Right renal cortex interstitium (tissue), 3 donors: ENCODE measurements at regions not wholly inside any gene's neighbourhood (a gene's known extent, or its start where the extent isn't known, plus 50 kb on each side); places are given as distances from the start of the nearest gene placed in this dataset.
"Not testable (repeated sequence)": the region's sequence is repeated elsewhere in the genome, so short reads cannot be mapped to it uniquely, and the experiment has no call there.

Experiments used
- DNase-seq, 3 donors: peaks; one replicate each; pipeline ENCODE4 v3.0.0-alpha.2; 2013; ENCODE audit warnings: low read depth in 3 of 3, low spot score in 2 of 3

GRCh38 chr4:77496457-77496856, 109.2 kb upstream of the CXCL13 start:
- no peak for DNase-seq

- no peak for DNase-seq
These were observed 104.8 kb upstream of the CXCL13 start for GRCh38 chr4:77500801-77501200.

GRCh38 chr4:77501240-77501639, 104.4 kb upstream of the CXCL13 start:
- no peak for DNase-seq

- DNase-seq, result no peak
These were observed 103.8 kb upstream of the CXCL13 start for GRCh38 chr4:77501851-77502250.

- DNase-seq, result no peak
These were observed 101.2 kb upstream of the CXCL13 start for GRCh38 chr4:77504407-77504806.

GRCh38 chr4:77505275-77505957, 100.2 kb upstream of the CXCL13 start:
- DNase-seq, result no peak

- no peak for DNase-seq
These were observed 99.7 kb upstream of the CXCL13 start for GRCh38 chr4:77505958-77506319.

GRCh38 chr4:77510367-77510766, 95.3 kb upstream of the CXCL13 start:
- no peak for DNase-seq

- no peak for DNase-seq
These were observed 80.1 kb upstream of the CXCL13 start for GRCh38 chr4:77525538-77525937.

- DNase-seq, result not testable (repeated sequence)
These were observed 77.7 kb upstream of the CXCL13 start for GRCh38 chr4:77527900-77528299.

GRCh38 chr4:77538144-77538543, 67.5 kb upstream of the CXCL13 start:
- no peak for DNase-seq

GRCh38 chr4:77538574-77539157, 67.0 kb upstream of the CXCL13 start:
- DNase-seq, result no peak
